ENCODE measurements at regions not wholly inside any gene's neighbourhood (a gene's known extent, or its start where the extent isn't known, plus 50 kb on each side); places are given as distances from the start of the nearest gene placed in this dataset.

DNA sequence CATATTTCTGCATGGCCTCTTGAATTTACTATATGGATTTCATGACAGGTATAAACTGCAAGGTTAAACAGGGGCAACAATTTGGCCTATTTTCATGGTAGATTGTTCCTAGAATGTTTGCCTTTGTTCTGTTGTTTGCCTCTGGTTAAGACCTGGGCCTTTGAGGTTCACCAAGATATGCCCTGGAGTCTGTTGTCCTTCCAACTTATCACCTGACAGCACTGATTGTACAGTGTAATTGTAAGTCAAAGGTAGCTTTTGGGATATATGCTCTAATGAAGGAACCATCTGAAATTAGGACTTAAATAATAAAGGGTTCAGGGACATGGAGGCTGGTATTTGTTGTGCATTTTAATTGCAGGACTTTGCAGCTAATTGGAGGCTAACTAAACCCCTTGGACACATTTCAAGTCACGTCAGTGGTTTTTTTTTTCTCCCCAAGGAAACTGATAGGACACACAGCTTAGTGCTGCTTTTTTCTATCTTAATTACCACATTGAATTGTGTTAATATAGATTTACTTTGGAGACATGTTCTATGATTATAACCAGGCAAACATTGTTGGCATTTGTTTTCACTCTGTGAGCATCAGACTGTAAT lies 771.2 kb upstream of the LINC00305 start:
- H3K4me1 ChIP-seq (ENCODE audit: insufficient read depth, low read length) = no peaks in the 10 kb centered on the region
- intact Hi-C loops (cut with micrococcal nuclease) = no loop called here
- H3K36me3 ChIP-seq (ENCODE audit: insufficient read depth, low read length) = no peaks in the 10 kb centered on the region
- Mint-ChIP-seq H3K27me3 (no peaks in the 10 kb centered on the region), H3K36me3 (no peaks in the 10 kb centered on the region), H3K4me1 (no peaks in the 10 kb centered on the region), H3K27ac (no peak overlapping the region), H3K4me3 (no peak overlapping the region), H3K9me3 (peaks cover 0 to 8% (median 3%) of the 10 kb centered on the region in 8 donors)
- POLR2A ChIA-PET (ENCODE audit: partially characterized antibody) = no interaction called here
- H3K27me3 ChIP-seq (ENCODE audit: insufficient read depth, low read length) = no peaks in the 10 kb centered on the region
- CTCF ChIA-PET (ENCODE audit: partially characterized antibody) = no interaction called here
- no peak overlapping the region for H3K27ac ChIP-seq (ENCODE audit: low read depth, low read length)
- no peaks in the 10 kb centered on the region for H3K9me3 ChIP-seq (ENCODE audit: control insufficient read depth in 1 of 2, low read length in 2 of 2)
- no peak for DNase-seq
- H3K4me3 ChIP-seq (ENCODE audit: low read length in 2 of 2) = no peak overlapping the region

GRCh38 chr18:64918851-64919250 lies 770.0 kb upstream of the LINC00305 start:
- no peak for DNase-seq
- no peak overlapping the region for H3K4me3 Mint-ChIP-seq
- no peak overlapping the region for H3K4me3 ChIP-seq (ENCODE audit: low read length in 2 of 2)
- no peaks in the 10 kb centered on the region for H3K27me3 Mint-ChIP-seq
- H3K27ac ChIP-seq (ENCODE audit: low read depth, low read length) = no peak overlapping the region
- no peaks in the 10 kb centered on the region for H3K36me3 Mint-ChIP-seq
- peaks cover 0 to 8% (median 2%) of the 10 kb centered on the region in 8 donors for H3K9me3 Mint-ChIP-seq
- no peaks in the 10 kb centered on the region for H3K4me1 Mint-ChIP-seq
- intact Hi-C loops (cut with micrococcal nuclease) = no loop called here
- no peaks in the 10 kb centered on the region for H3K27me3 ChIP-seq (ENCODE audit: insufficient read depth, low read length)
- H3K9me3 ChIP-seq (ENCODE audit: control insufficient read depth in 1 of 2, low read length in 2 of 2) = no peaks in the 10 kb centered on the region
- no peaks in the 10 kb centered on the region for H3K4me1 ChIP-seq (ENCODE audit: insufficient read depth, low read length)
- H3K36me3 ChIP-seq (ENCODE audit: insufficient read depth, low read length) = no peaks in the 10 kb centered on the region
- POLR2A ChIA-PET (ENCODE audit: partially characterized antibody) = no interaction called here
- no peak overlapping the region for H3K27ac Mint-ChIP-seq
- CTCF ChIA-PET (ENCODE audit: partially characterized antibody) = no interaction called here

DNA sequence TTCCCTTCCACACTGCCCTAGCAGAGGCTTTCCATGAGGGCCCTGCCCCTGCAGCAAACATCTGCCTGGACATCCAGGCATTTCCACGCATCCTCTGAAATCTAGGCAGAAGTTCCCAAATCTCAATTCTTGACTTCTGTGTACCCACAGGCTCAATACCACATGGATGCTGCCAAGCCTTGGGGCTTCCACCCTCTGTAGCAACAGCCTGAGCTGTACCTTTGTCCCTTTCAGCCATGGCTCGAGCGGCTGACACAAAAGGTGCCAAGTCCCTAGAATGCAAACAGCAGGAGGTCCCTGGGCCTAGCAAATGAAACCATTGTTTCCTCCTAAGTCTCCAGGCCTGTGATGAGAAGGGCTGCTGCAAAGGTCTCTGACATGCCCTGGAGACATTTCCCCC lies 744.5 kb upstream of the LINC00305 start:
- no peaks in the 10 kb centered on the region for H3K36me3 ChIP-seq (ENCODE audit: insufficient read depth, low read length)
- ChIA-PET CTCF (ENCODE audit: partially characterized antibody) (no interaction called here), POLR2A (ENCODE audit: partially characterized antibody) (no interaction called here)
- no peaks in the 10 kb centered on the region for H3K9me3 ChIP-seq (ENCODE audit: control insufficient read depth in 1 of 2, low read length in 2 of 2)
- no peaks in the 10 kb centered on the region for H3K4me1 ChIP-seq (ENCODE audit: insufficient read depth, low read length)
- peaks cover 0 to 25% (median 12%) of the 10 kb centered on the region in 8 donors for H3K9me3 Mint-ChIP-seq
- intact Hi-C loops (cut with micrococcal nuclease) = no loop called here
- no peak overlapping the region for H3K27ac ChIP-seq (ENCODE audit: low read depth, low read length)
- H3K27me3 ChIP-seq (ENCODE audit: insufficient read depth, low read length) = no peaks in the 10 kb centered on the region
- no peaks in the 10 kb centered on the region for H3K4me1 Mint-ChIP-seq
- DNase-seq = no peak
- no peak overlapping the region for H3K4me3 ChIP-seq (ENCODE audit: low read length in 2 of 2)
- no peak overlapping the region for H3K27ac Mint-ChIP-seq
- no peaks in the 10 kb centered on the region for H3K27me3 Mint-ChIP-seq
- H3K36me3 Mint-ChIP-seq = no peaks in the 10 kb centered on the region
- H3K4me3 Mint-ChIP-seq = no peak overlapping the region

DNA sequence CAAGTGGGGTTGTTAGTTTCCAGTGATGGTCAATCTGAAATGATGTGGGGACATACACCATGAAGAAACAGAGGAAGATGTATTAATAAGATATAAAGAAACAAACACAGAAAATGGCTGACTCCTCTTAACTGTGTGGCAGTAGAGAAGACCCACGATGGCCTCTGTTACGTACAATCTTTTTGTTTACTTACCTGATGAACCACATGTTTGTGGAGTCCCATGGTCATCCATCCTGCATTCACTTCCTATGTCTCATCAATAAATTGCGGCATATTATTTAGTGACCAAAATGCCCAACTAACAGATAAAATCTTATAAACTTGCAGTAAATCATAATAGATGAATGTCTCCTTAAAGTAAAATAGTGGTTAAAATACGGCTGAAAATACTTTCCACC lies 740.1 kb upstream of the LINC00305 start:
- Histone ChIP-seq H3K36me3 (ENCODE audit: insufficient read depth, low read length) (no peaks in the 10 kb centered on the region), H3K9me3 (ENCODE audit: control insufficient read depth in 1 of 2, low read length in 2 of 2) (no peaks in the 10 kb centered on the region), H3K4me3 (ENCODE audit: low read length in 2 of 2) (no peak overlapping the region), H3K4me1 (ENCODE audit: insufficient read depth, low read length) (no peaks in the 10 kb centered on the region), H3K27me3 (ENCODE audit: insufficient read depth, low read length) (no peaks in the 10 kb centered on the region), H3K27ac (ENCODE audit: low read depth, low read length) (no peak overlapping the region)
- POLR2A ChIA-PET (ENCODE audit: partially characterized antibody) = no interaction called here
- Mint-ChIP-seq H3K9me3 (peaks cover 0 to 18% (median 11%) of the 10 kb centered on the region in 8 donors), H3K27me3 (no peaks in the 10 kb centered on the region), H3K27ac (no peak overlapping the region), H3K4me1 (no peaks in the 10 kb centered on the region), H3K4me3 (no peak overlapping the region), H3K36me3 (no peaks in the 10 kb centered on the region)
- intact Hi-C loops (cut with micrococcal nuclease) = no loop called here
- CTCF ChIA-PET (ENCODE audit: partially characterized antibody) = no interaction called here
- DNase-seq = no peak

- no peaks in the 10 kb centered on the region for H3K36me3 Mint-ChIP-seq
- Histone ChIP-seq H3K27ac (ENCODE audit: low read depth, low read length) (no peak overlapping the region), H3K4me1 (ENCODE audit: insufficient read depth, low read length) (no peaks in the 10 kb centered on the region), H3K4me3 (ENCODE audit: low read length in 2 of 2) (no peak overlapping the region), H3K36me3 (ENCODE audit: insufficient read depth, low read length) (no peaks in the 10 kb centered on the region), H3K9me3 (ENCODE audit: control insufficient read depth in 1 of 2, low read length in 2 of 2) (no peaks in the 10 kb centered on the region), H3K27me3 (ENCODE audit: insufficient read depth, low read length) (no peaks in the 10 kb centered on the region)
- ChIA-PET CTCF (ENCODE audit: partially characterized antibody) (no interaction called here), POLR2A (ENCODE audit: partially characterized antibody) (no interaction called here)
- no peaks in the 10 kb centered on the region for H3K4me1 Mint-ChIP-seq
- no peak overlapping the region for H3K4me3 Mint-ChIP-seq
- intact Hi-C loops (cut with micrococcal nuclease) = no loop called here
- DNase-seq = no peak
- H3K27ac Mint-ChIP-seq = no peak overlapping the region
- H3K9me3 Mint-ChIP-seq = peaks cover 0 to 12% (median 4%) of the 10 kb centered on the region in 8 donors
- H3K27me3 Mint-ChIP-seq = no peaks in the 10 kb centered on the region
Observed at GRCh38 chr18:64886995-64887394, 738.1 kb upstream of the LINC00305 start.

DNA sequence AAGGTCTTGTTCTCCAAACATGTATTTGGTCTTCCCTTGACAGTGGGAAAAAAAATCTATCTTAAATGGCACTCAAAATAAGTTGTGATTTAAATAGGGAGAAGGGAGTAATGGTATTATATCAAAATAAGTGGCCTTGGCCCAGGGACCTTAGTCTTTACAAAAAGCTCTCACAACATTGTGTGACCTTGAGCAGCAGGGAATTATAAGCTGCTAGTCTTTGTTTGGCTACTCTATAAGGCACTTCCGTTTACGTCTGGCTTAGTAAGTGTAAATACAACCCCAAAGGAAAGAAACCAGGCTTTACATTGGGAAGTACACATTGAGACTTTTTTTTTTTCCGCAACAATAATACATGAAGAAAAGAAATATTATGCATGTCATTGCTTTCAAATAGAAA lies 734.0 kb upstream of the LINC00305 start:
- intact Hi-C loops (cut with micrococcal nuclease) = no loop called here
- Mint-ChIP-seq H3K4me3 (no peak overlapping the region), H3K9me3 (peaks cover 0 to 9% (median 3%) of the 10 kb centered on the region in 8 donors), H3K27me3 (no peaks in the 10 kb centered on the region), H3K36me3 (no peaks in the 10 kb centered on the region), H3K4me1 (no peaks in the 10 kb centered on the region), H3K27ac (no peak overlapping the region)
- Histone ChIP-seq H3K4me3 (ENCODE audit: low read length in 2 of 2) (no peak overlapping the region), H3K36me3 (ENCODE audit: insufficient read depth, low read length) (no peaks in the 10 kb centered on the region), H3K27ac (ENCODE audit: low read depth, low read length) (no peak overlapping the region), H3K9me3 (ENCODE audit: control insufficient read depth in 1 of 2, low read length in 2 of 2) (no peaks in the 10 kb centered on the region), H3K4me1 (ENCODE audit: insufficient read depth, low read length) (no peaks in the 10 kb centered on the region), H3K27me3 (ENCODE audit: insufficient read depth, low read length) (no peaks in the 10 kb centered on the region)
- POLR2A ChIA-PET (ENCODE audit: partially characterized antibody) = no interaction called here
- CTCF ChIA-PET (ENCODE audit: partially characterized antibody) = no interaction called here
- DNase-seq = no peak

GRCh38 chr18:64876833-64877232 lies 727.9 kb upstream of the LINC00305 start:
- Mint-ChIP-seq H3K4me1 (no peaks in the 10 kb centered on the region), H3K27me3 (no peaks in the 10 kb centered on the region), H3K27ac (no peak overlapping the region), H3K36me3 (no peaks in the 10 kb centered on the region), H3K9me3 (peaks cover 0 to 15% (median 5%) of the 10 kb centered on the region in 8 donors), H3K4me3 (no peak overlapping the region)
- no peaks in the 10 kb centered on the region for H3K36me3 ChIP-seq (ENCODE audit: insufficient read depth, low read length)
- no peak overlapping the region for H3K27ac ChIP-seq (ENCODE audit: low read depth, low read length)
- no peaks in the 10 kb centered on the region for H3K4me1 ChIP-seq (ENCODE audit: insufficient read depth, low read length)
- ChIA-PET POLR2A (ENCODE audit: partially characterized antibody) (no interaction called here), CTCF (ENCODE audit: partially characterized antibody) (no interaction called here)
- H3K4me3 ChIP-seq (ENCODE audit: low read length in 2 of 2) = no peak overlapping the region
- intact Hi-C loops (cut with micrococcal nuclease) = no loop called here
- DNase-seq = no peak
- H3K9me3 ChIP-seq (ENCODE audit: control insufficient read depth in 1 of 2, low read length in 2 of 2) = peaks cover 0 to 7% of the 10 kb centered on the region in 2 donors
- no peaks in the 10 kb centered on the region for H3K27me3 ChIP-seq (ENCODE audit: insufficient read depth, low read length)
